Left kidney (tissue), 1 donor: ENCODE measurements at regions not wholly inside any gene's neighbourhood (a gene's known extent, or its start where the extent isn't known, plus 50 kb on each side); places are given as distances from the start of the nearest gene placed in this dataset.

Source experiments
- DNase-seq: peaks from one replicate; pipeline ENCODE4 v3.0.0-alpha.2; 2013

DNA sequence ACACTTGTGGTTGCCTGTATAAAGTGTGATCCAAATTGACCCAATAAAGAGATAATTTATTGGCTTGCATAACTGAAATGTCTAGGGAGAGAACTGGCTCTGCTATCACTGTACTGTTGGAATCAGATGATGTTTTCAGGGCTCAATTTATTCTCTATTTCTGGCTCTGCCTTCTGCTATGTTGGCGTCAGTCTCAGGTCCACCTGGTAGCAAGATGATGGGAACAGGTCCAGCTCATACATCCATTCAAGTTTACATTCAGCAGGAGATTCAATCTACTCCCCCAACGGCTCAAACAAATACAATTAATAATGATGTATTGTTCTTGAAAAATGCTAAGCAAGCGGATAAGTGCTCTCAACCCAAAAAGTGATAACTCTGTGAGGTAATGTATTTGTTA lies 297.7 kb upstream of the SYT4 start:
- DNase-seq: no peak

DNA sequence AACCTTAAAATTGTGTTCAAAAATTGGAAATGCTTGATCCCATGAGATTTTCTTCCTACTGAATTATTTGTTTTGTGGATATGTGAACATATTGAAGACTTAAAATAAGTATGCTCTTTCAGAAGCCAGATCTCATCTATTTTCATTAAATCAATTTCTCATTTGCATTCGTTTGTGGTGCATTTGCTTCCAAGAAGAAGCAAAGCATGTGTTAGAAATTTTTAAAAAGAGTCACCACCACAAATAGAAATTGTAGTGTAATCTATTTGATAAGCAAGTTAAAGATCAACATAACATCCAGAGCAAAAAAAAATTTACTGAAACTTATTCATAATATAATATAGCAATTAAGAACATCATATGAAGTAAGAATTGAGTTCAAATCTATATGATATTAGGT lies 300.9 kb upstream of the SYT4 start:
- no peak for DNase-seq

DNA sequence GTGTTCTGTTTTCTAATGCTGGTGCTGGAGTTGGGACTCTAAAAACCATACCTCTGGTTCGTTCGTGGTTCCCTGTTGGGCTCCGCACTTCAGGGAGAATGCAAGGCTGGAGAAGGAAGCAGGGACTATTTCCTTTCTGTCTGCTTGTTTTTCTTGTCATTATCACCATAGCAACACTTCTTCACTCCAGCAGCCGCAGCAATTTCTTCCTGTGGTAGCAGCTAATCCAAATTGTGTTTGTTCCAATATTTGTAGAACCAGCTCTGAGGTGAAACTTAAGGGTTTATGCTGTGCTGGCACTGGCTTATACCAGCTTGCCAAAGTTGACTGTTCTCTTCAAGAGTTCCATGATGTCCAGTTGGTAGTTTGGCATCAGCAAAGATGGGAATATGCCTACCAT lies 301.4 kb upstream of the SYT4 start:
- no peak for DNase-seq

DNA sequence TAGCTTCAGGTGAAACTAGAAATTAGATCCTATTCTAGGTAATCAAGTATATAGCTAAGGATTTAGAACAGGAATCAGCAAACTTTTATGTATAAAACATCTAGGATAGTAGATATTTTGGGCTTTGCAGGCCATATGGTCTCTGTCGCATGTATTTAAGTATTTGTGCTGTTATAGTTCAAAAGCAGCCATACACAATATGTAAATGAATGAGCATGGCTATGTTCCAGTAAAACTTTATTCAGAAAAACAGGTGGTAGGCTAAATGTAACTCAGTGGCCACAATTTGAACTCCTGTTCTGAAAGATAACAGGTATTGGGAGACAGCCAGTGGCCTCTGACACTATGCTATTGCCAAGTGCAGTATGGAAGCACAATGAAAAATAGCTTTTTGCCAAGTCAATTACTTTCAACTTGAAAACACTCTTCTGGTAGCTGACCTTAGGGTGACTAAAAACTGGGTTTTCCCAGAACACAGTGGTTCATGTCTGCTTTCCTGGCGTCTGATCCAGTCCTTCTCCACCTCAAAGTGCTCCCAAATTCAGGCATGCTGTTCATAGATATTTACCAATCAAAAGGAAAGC lies 304.7 kb upstream of the SYT4 start:
- no peak for DNase-seq

DNA sequence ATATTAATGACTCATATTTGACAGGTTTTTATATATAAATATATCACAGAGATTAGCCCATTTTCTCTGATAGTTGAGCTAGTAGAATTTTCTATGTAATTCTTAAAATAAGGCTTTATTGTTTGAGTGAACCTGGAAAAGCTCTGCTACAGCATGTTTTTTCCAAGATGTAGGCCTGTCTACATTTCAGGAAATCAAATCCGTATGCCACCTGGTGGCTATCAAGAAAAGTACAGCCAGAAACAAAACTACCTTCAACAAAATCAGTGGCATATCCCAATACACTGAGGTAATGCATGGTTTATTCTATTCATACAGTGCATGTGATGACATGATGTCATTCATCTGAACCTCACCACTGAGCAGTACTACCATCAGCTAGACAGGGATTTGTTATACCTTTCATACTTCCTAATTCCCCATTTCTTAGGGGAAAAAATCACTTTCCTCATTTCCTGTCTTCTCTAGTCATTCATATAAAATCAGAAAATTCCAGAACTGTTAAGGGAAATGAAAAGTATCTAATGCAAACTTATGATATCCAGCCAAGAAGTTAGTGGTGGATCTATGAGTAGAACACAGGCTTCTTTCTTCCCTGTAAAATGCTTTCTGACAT lies 310.4 kb upstream of the SYT4 start:
- DNase-seq: peak; percentile 37

DNA sequence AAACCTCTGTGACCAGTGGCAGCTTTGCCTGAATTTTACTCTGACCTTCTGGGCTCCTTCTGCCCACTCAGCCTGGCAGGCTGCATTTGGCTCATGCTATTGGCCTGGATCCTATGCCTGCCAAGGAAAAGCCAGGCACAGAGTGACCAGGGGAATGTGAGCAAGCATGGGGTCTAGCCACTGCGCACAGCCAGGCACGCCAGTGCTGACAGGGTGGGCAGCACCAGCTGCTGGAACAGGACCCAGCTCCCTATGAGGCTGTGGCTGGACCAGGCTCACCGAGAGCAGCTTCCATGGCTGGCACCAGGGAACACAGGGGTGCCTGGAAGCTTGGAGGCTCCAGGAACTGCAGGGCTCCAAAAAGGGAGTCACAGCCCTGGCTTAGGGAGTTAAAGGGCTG lies 311.5 kb upstream of the SYT4 start:
- DNase-seq: no peak

DNA sequence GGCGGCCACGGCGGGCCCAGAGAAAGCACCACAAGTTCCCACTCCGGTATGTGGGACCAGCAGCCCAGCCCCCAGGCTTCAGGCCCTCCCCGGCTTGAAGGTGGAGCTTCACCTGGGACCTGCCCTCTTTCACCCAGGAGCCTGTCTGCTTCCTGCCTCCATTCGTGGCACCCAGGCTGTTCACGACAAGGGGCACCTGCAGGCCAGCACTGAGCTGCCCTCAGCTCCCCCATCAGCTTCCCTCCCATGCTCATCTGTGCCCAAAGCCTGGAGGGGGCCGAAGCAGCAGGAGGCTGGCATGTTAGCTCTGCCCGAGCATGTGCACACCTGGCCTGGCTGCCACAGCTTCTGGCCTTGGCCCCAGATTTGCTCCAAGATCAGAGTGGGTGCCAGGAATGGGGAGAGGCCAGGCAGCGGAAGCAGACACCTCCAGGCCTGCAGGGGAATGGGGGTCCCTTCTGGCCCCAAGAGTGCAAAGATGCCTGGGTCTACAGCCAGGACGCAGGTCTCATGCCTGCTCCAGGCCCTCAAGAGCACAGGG lies 312.4 kb upstream of the SYT4 start:
- no peak for DNase-seq

DNA sequence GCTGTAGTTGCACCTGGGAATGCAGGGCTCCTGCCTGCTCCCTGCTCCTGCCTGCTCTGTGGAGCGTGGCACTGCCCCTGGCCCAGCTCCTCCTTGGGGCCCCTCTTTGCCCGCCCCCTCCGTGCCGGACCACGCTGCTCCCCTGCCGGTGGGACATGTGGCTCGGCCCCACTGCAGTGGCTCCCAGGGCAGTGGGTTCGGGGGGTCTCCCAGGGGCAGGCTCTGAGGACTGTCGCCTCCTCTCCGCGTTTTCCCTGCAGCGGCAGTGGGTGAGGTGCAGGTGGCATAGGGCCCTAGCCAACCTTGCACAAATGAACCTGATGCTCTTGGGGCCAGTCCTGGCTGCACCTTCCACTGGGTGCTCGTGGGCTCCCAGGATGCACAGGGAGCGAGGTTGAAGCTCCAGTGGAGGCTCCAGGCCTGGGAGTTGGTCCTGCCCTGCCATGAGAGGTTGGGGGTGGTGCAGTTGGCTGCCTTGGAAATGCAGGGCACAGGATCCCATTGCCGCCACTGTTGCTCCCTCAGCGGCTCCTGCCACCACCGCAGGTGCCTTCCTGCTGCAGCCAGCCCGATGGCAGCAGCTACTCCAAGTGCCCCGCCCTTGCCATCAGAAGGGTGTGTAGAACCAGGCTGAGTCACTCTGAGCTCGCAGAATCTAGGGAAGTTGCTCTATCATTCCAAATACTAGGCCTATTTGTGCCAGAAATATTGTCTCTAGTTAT lies 313.1 kb upstream of the SYT4 start:
- DNase-seq: no peak

DNA sequence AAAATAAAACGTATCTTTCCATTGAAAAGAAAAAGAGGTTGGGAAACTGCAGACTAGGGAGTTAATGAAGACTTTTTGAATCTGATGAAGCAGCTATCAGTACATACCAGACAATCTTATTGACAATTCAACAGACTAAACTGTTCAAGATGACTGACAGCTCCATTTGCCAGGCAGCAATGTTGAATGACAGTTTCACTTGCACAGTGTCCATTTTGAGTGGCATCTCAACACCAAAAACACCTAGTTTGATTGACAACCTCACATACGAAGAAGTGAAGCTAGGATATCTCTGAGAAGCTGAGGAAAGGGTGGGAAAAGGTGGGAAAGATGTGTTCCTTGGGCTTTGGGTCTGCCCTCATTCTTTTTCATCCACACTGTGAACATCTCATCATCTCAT lies 315.0 kb upstream of the SYT4 start:
- no peak for DNase-seq

DNA sequence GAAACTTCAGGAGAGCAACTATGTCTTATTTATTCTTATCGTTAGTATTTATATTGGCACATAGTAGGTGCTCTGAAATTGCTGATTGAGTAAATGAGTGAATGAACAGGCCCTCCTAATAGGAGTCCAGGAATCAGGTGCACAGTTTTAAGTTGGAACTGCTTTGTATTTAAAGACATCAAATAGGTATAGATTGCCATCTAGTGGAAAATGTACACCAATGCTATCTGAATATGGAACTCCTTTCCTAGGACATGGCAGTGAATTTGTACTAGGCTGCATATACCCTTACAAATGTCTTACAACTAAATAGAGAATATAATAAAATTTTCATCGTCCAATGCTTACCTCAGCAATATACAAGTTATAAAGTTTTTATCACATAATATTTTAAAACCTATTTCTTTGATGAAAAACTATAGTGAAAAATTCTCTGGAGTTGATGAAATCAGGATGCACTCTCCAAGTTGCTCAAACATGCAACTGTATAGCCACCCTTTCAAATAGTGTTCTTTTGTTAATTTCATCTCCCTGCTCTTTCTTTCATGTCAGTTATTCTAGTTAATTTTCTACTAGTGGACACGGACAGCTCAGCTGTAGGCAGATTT lies 318.9 kb upstream of the SYT4 start:
- peak; percentile 36 for DNase-seq

DNA sequence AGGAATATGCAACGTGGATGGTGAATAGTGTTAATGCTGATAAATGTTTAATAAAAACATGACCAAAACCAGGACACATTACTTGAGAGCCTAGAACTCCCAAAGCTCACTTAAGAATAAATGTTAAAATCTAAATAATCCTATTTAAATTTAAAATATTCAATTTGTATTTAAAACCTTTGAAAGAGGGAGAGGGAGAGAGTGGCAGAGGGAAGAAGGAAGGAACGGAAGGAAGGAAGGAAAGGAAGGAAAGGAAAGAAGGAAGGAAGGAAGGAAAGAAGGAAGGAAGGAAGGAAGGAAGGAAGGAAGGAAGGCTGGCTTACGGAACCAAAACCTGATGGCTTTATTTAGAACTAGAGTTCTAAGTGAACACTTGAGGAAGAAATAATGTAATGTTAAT lies 324.1 kb upstream of the SYT4 start:
- no peak for DNase-seq

DNA sequence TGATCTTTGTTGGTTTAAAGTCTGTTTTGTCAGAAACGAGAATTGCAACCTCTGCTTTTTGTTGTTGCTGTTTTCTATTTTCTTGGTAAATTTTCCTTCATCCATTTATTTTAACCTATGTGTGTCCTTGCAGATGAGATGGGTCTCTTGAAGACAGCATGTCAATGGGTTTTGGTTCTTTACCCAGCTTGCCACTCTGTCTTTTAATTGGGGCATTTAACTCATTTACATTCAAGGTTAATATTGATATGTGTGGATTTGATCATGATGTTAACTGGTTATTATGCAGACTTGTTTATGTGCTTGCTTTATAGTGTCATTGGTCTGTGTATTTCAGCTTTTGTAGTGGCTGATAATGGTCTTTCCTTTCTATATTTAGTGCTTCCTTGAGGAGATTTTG lies 327.9 kb upstream of the SYT4 start:
- DNase-seq: no peak

DNA sequence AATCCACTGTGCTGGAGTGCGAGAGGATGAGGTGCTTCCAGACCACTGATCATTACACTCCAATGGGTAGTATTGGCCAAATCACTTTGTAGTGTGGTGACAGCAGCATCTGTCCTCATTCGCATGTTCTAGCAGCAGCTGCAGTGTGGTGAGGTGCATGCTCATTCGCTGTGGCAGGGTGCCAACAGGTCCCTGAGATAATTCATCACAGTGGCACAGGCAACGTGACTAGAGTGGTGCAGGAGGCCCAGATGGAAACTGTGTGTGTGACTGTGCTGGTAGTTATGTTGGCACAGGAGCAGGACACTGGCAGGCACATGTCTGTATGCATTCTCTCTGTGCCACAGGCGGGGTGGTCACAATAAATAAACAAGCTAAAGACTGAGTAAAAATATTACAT lies 329.5 kb upstream of the SYT4 start:
- no peak for DNase-seq

DNA sequence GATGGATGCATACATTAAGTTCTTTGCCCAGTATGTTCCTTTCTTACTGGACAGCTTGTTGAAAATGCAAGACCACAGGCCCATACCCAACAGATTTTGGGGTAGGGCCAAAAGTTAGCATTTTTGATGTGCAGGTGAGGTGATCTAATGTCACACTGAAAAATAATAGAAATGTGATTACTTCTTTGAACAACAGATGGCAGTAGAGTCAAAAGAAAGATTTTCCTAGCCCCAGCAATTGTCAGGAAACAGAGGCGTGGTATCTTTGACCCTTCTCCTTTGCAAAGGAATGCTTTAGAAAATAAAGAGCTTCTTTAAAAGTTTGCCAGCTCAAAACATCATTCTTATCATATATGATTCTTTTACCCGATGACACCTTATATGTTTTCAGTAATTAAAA lies 343.6 kb upstream of the SYT4 start:
- peak; percentile 43 for DNase-seq

DNA sequence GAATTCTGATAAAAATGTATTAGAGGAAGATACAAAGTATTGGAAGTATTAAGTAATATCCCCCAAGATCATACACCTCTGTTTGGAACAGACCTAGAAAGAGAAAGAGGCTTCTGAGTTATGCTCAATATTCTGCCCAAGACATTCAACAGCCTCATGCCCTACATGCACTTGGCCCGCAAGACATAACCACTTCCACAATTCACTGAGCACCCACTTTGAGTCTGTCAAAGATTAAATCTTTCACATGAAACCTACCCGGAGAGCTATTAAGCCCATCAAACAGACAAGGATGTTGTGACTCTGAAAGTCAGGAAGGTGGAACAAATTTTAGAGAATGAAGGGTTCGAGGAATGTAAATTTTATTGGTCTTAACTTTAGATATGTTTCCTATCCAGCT lies 344.7 kb upstream of the SYT4 start:
- no peak for DNase-seq

DNA sequence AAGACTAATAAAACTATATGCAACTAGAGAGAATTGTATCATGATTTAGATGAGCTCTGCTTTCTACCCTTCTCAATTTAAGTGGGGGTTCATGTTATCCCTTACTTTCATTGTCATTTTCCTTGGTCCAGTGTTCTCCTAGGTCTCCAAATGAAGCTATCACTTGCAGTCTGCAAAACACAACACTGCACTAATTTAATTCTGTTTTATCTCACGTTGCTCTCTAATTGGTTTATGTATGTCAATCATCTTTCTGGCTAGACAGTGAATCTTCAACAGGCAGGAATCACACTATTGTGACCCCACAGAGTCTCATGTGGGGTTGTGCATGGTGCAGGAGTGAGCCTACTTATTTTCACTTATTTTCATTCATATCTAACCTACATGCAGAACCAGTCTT lies 348.3 kb upstream of the SYT4 start:
- DNase-seq: no peak

DNA sequence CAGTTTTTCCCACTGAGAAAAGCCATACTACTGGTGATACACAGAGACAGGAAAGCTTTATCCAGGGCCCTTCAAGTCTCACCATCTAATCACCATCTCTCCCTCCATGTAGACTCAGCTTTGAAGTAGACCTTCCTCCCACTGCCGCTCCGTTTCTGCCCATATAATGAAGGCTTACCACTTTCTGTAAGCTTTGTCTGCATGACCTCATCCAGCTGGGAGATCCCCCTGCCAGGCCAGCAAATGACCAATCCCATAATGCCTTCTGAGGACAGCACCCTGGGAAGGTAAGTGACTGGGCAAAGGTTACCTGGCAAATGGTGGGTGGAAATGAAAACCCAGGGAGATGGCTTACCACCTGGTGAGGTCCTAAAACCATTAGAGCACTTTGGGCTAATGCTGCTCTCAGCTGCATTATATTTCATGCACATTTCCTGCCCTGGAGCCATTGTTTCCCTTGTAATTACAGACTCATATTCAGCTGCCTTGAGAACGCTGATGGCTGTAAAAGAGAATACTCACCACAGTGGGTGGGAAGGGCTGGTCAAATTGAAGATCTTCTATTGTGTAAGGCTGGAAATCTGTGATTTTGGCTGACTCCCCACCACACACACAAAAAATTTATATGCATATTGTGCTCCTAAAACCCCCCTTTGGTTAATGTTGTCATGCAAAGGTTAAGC lies 350.7 kb upstream of the SYT4 start:
- no peak for DNase-seq

DNA sequence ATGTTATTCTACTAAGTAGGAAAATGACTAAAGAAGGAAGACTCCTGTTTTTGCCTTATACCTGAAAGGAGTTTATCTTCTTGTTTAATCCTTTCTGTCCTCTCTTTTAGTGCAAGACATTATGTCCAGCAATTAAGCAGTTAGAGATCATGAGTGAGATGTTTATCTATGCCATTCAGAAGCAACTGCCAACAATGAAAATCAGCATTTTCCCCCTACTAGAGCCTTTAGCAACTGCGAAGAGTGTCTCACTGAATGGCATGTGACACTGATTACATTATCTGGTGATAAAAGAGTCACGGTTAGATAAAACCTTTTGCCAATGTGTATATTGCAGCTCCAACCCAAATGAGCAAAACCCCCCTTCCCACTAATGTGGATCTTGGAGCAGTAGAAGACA lies 357.7 kb upstream of the SYT4 start:
- DNase-seq: no peak

DNA sequence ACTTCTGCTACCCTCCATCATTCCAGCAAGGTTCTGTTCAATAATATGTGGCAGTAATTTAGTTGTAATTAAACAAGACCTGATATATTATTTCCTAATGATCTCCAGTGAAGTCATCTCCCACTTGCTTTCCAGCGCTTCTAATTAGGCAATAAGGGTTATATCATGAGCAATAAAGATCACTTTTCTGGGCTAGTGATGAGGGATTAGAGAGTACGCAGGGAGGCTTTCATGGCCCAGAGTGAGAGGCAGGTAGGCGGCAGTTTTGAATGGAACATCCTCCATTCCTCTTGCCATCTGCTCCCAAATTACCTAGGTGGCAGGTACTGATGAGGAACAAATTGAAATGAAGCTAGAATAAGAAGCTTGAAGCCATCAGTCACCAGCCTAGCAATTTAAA lies 358.1 kb upstream of the SYT4 start:
- no peak for DNase-seq

DNA sequence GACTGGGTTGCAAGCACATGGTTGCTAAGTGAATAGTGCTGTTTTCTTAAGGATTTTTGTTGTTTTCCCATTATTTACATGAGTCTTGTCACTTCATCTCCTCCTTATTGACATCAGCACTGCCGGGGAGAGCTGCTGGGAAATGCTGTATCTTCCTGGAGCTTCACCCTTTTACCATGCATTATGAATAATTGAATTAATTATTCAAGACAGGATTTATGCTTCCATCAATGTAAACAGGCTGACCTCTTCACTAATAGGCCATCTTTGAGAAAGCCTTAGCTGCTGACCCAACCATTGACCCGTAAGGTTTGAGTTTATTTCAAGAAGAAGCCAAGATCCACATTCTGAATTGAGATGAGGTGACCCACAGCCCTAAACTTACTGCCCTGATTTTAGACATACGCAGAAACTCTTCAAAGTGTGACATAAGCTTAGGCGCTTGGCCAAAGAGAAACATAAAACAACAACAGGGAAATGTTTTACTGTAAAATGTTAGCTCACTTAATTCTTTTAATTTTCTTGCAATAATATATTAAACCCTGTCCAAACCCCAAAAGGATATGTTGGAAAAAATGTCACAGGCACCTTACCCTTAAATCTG lies 365.5 kb upstream of the SYT4 start:
- DNase-seq: peak; percentile 46

DNA sequence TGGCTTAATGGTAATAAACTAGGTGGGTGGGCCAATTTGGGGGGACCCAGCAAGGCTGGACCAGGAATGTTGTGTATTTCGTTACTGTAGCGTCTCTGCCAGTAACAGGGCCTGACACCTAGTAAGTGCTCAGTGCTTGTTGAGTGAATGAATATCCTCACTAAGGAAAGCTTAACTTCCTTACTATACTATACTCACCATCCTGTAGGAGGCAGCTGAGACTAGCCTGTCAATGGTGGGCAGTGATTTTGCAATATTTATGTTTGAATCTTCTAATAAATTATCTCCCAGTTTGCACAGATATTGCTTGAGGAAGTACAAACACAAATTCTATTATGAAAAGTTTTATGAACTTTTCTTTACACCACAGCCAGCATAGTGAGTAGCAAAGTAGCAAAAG lies 370.7 kb upstream of the SYT4 start:
- no peak for DNase-seq

DNA sequence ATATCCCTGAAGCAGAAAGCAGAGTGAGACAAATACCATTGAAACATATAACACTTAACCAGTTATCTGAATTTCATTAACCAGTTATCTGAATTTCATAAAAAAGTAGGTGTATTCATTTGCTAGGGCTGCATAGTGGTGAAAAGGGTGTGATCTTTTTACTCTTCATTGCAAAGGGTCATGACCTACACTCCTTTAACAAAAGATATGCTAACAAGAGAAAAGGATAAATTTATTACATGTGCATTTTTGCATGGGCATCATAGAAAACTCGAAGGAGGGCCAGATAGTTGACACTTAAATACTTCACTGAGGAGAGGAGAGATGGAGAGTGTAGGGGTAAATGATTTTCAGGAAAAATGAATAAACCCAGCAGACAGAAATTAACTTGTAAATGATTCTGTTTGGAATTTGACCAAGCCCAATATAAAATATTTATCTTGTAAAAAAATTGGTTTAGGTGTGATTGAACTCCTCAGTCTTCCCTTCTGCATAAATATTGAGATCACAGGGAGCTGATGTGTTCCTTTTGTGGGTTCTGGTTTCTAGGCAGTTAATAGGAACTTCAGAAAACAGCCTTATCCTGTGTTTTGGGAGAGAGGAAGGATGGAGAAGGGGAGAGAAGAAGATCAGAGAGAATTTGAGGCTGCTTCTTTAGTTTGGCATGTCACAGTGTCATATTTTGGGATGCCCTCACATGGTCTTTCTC lies 372.5 kb upstream of the SYT4 start:
- DNase-seq: no peak
